OCI-LY3 (cell line): ENCODE measurements at regions not wholly inside any gene's neighbourhood (a gene's known extent, or its start where the extent isn't known, plus 50 kb on each side); places are given as distances from the start of the nearest gene placed in this dataset.

Experiments used
- CTCF ChIP-seq: fragments of 200-600, 300-600 bp; sonication (generic); IDR thresholded peaks from 2 replicates; pipeline ENCODE4 v1.5.1; 2014; ENCODE audit warnings: antibody characterized with exemption, low read length, low read depth
- EZH2phosphoT487 ChIP-seq: fragments of 200-600 bp; shearing (Covaris generic); IDR thresholded peaks from 2 replicates; pipeline ENCODE4 v1.6.1; 2018; ENCODE audit warnings: antibody characterized with exemption, mixed run types, low read depth

- TF ChIP-seq CTCF (no peak), EZH2phosphoT487 (no peak)
Observed at GRCh38 chr14:65279958-65280357, 132.6 kb upstream of the FUT8 start.
